HCT116 (cell line): ENCODE measurements at regions not wholly inside any gene's neighbourhood (a gene's known extent, or its start where the extent isn't known, plus 50 kb on each side); places are given as distances from the start of the nearest gene placed in this dataset.

Source experiments
- ATAC-seq: fragments of 200-7000 bp; cut with Tn5 transposase; 2 replicates; pipeline ENCODE4 v1.9.1; 2020; ENCODE audit warnings: mild to moderate bottlenecking, moderate library complexity
- BruUV-seq: library from RNA; stranded (reverse); fragments of 400-500 nt; replicated peaks from 2 replicates; lab custom pipeline; 2021; lab: Mats Ljungman, UMichigan
- CTCF ChIA-PET: fragments of 300-600 bp; sonication (Branson Sonifier 250); formaldehyde crosslinking; loops from one replicate; lab custom pipeline; 2021; ENCODE audit warnings: antibody characterized with exemption; lab: Charles Lee
- POLR2A ChIA-PET: fragments of 300-600, 350-600 bp; sonication (Branson Sonifier 250); formaldehyde crosslinking; loops from one replicate; lab custom pipeline; 2021; ENCODE audit warnings: antibody characterized with exemption; lab: Charles Lee
- RAD21 ChIA-PET, 2 experiments: fragments of 300-600 bp; sonication (Branson Sonifier 250); formaldehyde crosslinking; loops; one replicate each; lab custom pipeline; 2023; ENCODE audit warnings: low total read pairs in 2 of 2; ENCODE audit not compliant: uncharacterized antibody in 2 of 2, unreplicated experiment in 2 of 2, low non-redundant PET in 1 of 2; lab: Charles Lee
- DNase-seq: peaks from one replicate; pipeline ENCODE4 v3.0.0-alpha.2; 2010; ENCODE audit warnings: low read depth, low spot score
- H2AFZ ChIP-seq: fragments of 200-600 bp; shearing (Covaris generic), sonication (generic); 2 replicates; pipeline ENCODE4 v1.6.1; 2017; ENCODE audit warnings: low read depth, mixed run types, mixed read lengths, antibody characterized with exemption, low read length; ENCODE audit not compliant: poor library complexity, severe bottlenecking
- H3K27ac ChIP-seq: 2 replicates; pipeline ENCODE4 v1.5.1; 2012; ENCODE audit warnings: low read depth, low read length
- H3K27me3 ChIP-seq: fragments of 200-600 bp; sonication (generic); 2 replicates; pipeline ENCODE4 v1.6.1; 2016; ENCODE audit warnings: mixed run types, low read length, mixed read lengths; ENCODE audit not compliant: insufficient read depth
- H3K36me3 ChIP-seq, 2 experiments: fragments of 200-500 bp in 1 of 2; fragments of 200-600 bp in 1 of 2; sonication (Bioruptor generic) in 1 of 2; sonication (generic) in 1 of 2; 2 replicates each; pipeline versions ENCODE4 v1.5.1 to v1.6.1; 2014 to 2016; ENCODE audit warnings: low read length in 2 of 2, inconsistent platforms in 1 of 2, mixed read lengths in 1 of 2, mixed run types in 1 of 2; ENCODE audit not compliant: insufficient read depth in 2 of 2, control insufficient read depth in 1 of 2
- H3K4me1 ChIP-seq, 2 experiments: fragments of 200-600 bp in 1 of 2; sonication (generic) in 1 of 2; 2 replicates each; pipeline versions ENCODE4 v1.5.1 to v1.6.1; 2012 to 2017; ENCODE audit warnings: low read length in 2 of 2, inconsistent platforms in 1 of 2, mild to moderate bottlenecking in 1 of 2, mixed read lengths in 1 of 2, mixed run types in 1 of 2, moderate library complexity in 1 of 2; ENCODE audit not compliant: insufficient read depth in 2 of 2, control insufficient read depth in 1 of 2
- H3K4me2 ChIP-seq: fragments of 200-600 bp; sonication (generic); 2 replicates; pipeline ENCODE4 v1.6.1; 2017; ENCODE audit warnings: mixed run types, low read length, mixed read lengths
- H3K4me3 ChIP-seq, 2 experiments: fragments of 200-600 bp in 1 of 2; sonication (generic) in 1 of 2; replicated peaks in 1 of 2; 2 replicates each; pipeline ENCODE4 v1.5.1; 2011 to 2016; ENCODE audit warnings: low read length in 2 of 2, control low read depth in 1 of 2, low read depth in 1 of 2, mild to moderate bottlenecking in 1 of 2, mixed read lengths in 1 of 2, mixed run types in 1 of 2
- H3K79me2 ChIP-seq: fragments of 200-600 bp; sonication (generic); 2 replicates; pipeline ENCODE4 v1.6.1; 2017; ENCODE audit warnings: mild to moderate bottlenecking, mixed run types, low read length, moderate library complexity, mixed read lengths; ENCODE audit not compliant: insufficient read depth
- H3K9ac ChIP-seq: fragments of 200-600 bp; sonication (generic); 2 replicates; pipeline ENCODE4 v1.6.1; 2016; ENCODE audit warnings: low read length, mixed read lengths
- H3K9me2 ChIP-seq: fragments of 200-600 bp; sonication (generic), shearing (Covaris generic); 2 replicates; pipeline ENCODE4 v1.6.1; 2017; ENCODE audit warnings: mixed run types, mild to moderate bottlenecking, moderate library complexity; ENCODE audit not compliant: insufficient read depth
- H3K9me3 ChIP-seq, 2 experiments: fragments of 200-500 bp in 1 of 2; fragments of 200-600 bp in 1 of 2; sonication (Bioruptor generic) in 1 of 2; sonication (generic) in 1 of 2; 2 replicates each; pipeline ENCODE4 v1.6.1; 2014 to 2017; ENCODE audit warnings: low read length in 2 of 2, mixed read lengths in 2 of 2, inconsistent platforms in 1 of 2, low read depth in 1 of 2, mild to moderate bottlenecking in 1 of 2, mixed run types in 1 of 2, moderate library complexity in 1 of 2; ENCODE audit not compliant: control insufficient read depth in 1 of 2, insufficient read depth in 1 of 2
- H4K20me1 ChIP-seq: fragments of 200-600 bp; sonication (generic), shearing (Covaris generic); 2 replicates; pipeline ENCODE4 v1.6.1; 2017; ENCODE audit warnings: mixed run types, mild to moderate bottlenecking, moderate library complexity; ENCODE audit not compliant: insufficient read depth
- ATF3 ChIP-seq: IDR thresholded peaks from 2 replicates; pipeline ENCODE4 v1.6.1; 2012
- CTCF ChIP-seq, 3 experiments: fragments of 200-600 bp in 1 of 3; sonication (generic) in 1 of 3; IDR thresholded peaks in 2 of 3; conservative IDR thresholded peaks in 1 of 3; 2 replicates each; pipeline ENCODE4 v1.5.1; 2012 to 2017; ENCODE audit warnings: low read depth in 2 of 3, low read length in 2 of 3, antibody characterized with exemption in 1 of 3, borderline replicate concordance in 1 of 3, control low read depth in 1 of 3, mild to moderate bottlenecking in 1 of 3, mixed read lengths in 1 of 3, mixed run types in 1 of 3, moderate library complexity in 1 of 3; ENCODE audit not compliant: insufficient read depth in 1 of 3
- EGR1 ChIP-seq: IDR thresholded peaks from 2 replicates; pipeline ENCODE4 v1.6.1; 2012; ENCODE audit warnings: low read depth
- ELF1 ChIP-seq: IDR thresholded peaks from 2 replicates; pipeline ENCODE4 v1.6.1; 2012; ENCODE audit warnings: low read depth, borderline replicate concordance
- EZH2 ChIP-seq: fragments of 200-600 bp; sonication (generic); IDR thresholded peaks from 2 replicates; pipeline ENCODE4 v1.6.1; 2017; ENCODE audit warnings: antibody characterized with exemption, mixed run types
- EZH2phosphoT487 ChIP-seq: fragments of 200-600 bp; IDR thresholded peaks from 2 replicates; pipeline ENCODE4 v1.6.1; 2018; ENCODE audit warnings: antibody characterized with exemption, borderline replicate concordance
- FOSL1 ChIP-seq: IDR thresholded peaks from 2 replicates; pipeline ENCODE4 v1.6.1; 2012; ENCODE audit warnings: low read depth
- MAX ChIP-seq: IDR thresholded peaks from 2 replicates; pipeline ENCODE4 v1.6.1; 2012
- POLR2AphosphoS5 ChIP-seq: IDR thresholded peaks from 2 replicates; pipeline ENCODE4 v1.6.1; 2011; ENCODE audit warnings: mild to moderate bottlenecking, low read depth, low read length, moderate library complexity
- RAD21 ChIP-seq: IDR thresholded peaks from 2 replicates; pipeline ENCODE4 v1.6.1; 2012; ENCODE audit warnings: low read depth, mild to moderate bottlenecking
- REST ChIP-seq: IDR thresholded peaks from 2 replicates; pipeline ENCODE4 v1.6.1; 2012; ENCODE audit warnings: low read depth
- SIN3A ChIP-seq: IDR thresholded peaks from 2 replicates; pipeline ENCODE4 v1.6.1; 2012; ENCODE audit warnings: low read depth
- SRF ChIP-seq: IDR thresholded peaks from 2 replicates; pipeline ENCODE4 v1.6.1; 2012; ENCODE audit warnings: low read depth
- TCF7L2 ChIP-seq: IDR thresholded peaks from 2 replicates; pipeline ENCODE4 v1.7.0; 2011; ENCODE audit warnings: borderline replicate concordance, inconsistent platforms; ENCODE audit not compliant: insufficient read depth, insufficient read length; ENCODE audit errors: extremely low read depth
- YY1 ChIP-seq: IDR thresholded peaks from 2 replicates; pipeline ENCODE4 v1.6.1; 2011; ENCODE audit warnings: low read length, low read depth, moderate library complexity, mild to moderate bottlenecking; ENCODE audit not compliant: insufficient replicate concordance; ENCODE audit errors: extremely low read depth
- ZBTB33 ChIP-seq: IDR thresholded peaks from 2 replicates; pipeline ENCODE4 v1.6.1; 2011; ENCODE audit warnings: mild to moderate bottlenecking, low read length, moderate library complexity; ENCODE audit not compliant: insufficient replicate concordance; ENCODE audit errors: extremely low read depth
- ZFX ChIP-seq: fragments of 450-650 bp; IDR thresholded peaks from 2 replicates; pipeline ENCODE4 v1.6.1; 2017
- ZNF274 ChIP-seq: fragments of 200-500 bp; sonication (Bioruptor generic); IDR thresholded peaks from 2 replicates; pipeline ENCODE4 v1.6.1; 2014; ENCODE audit warnings: mild to moderate bottlenecking, low read depth, low read length, inconsistent platforms
- intact Hi-C: fragments of 100-400 bp; cut with micrococcal nuclease; formaldehyde crosslinking; loops from 2 replicates; pipeline ENCODE4 v1.10.0; 2022

GRCh38 chr18:77973745-77974144 is 724.1 kb downstream of the GALR1 start:
- intact Hi-C loops, result no loop called here

More at GRCh38 chr18:77973745-77974144, 724.1 kb downstream of the GALR1 start:
- Histone ChIP-seq H2AFZ (no peak overlapping the region), H3K27me3 (no peaks in the 10 kb centered on the region), H3K4me3 (no peak overlapping the region), H4K20me1 (no peaks in the 10 kb centered on the region), H3K36me3 (no peaks in the 10 kb centered on the region), H3K4me1 (no peaks in the 10 kb centered on the region), H3K27ac (no peak overlapping the region), H3K4me2 (no peak overlapping the region), H3K9ac (no peak overlapping the region), H3K9me2 (no peaks in the 10 kb centered on the region), H3K9me3 (peaks cover 3 to 9% of the 10 kb centered on the region in 2 experiments; a peak in 2 of 4 replicates), H3K79me2 (no peaks in the 10 kb centered on the region)
- DNase-seq (no peak), ATAC-seq (no peak)
- POLR2A ChIA-PET, result no interaction called here
- no TSS peak for BruUV-seq
- CTCF ChIA-PET, result no interaction called here
- RAD21 ChIA-PET, result no interaction called here
- no peak for TF ChIP-seq ELF1
- TF ChIP-seq ZNF274, result no peak
- no peak for TF ChIP-seq FOSL1
- no peak for TF ChIP-seq ATF3
- TF ChIP-seq SRF, result no peak
- no peak for TF ChIP-seq ZFX
- TF ChIP-seq EZH2phosphoT487, result no peak
- TF ChIP-seq TCF7L2, result no peak
- TF ChIP-seq POLR2AphosphoS5, result no peak
- TF ChIP-seq RAD21, result no peak
- no peak for TF ChIP-seq REST
- TF ChIP-seq CTCF (IDR thresholded peaks at IDR 0.05 in 2 of 3, conservative IDR thresholded peaks at IDR 0.05 in 1 of 3; ENCODE audit: borderline replicate concordance in 1 of 3, insufficient read depth in 1 of 3, low read depth in 2 of 3, low read length in 2 of 3), result no peak
- TF ChIP-seq ZBTB33, result no peak
- TF ChIP-seq YY1, result no peak
- no peak for TF ChIP-seq EZH2
- no peak for TF ChIP-seq SIN3A
- no peak for TF ChIP-seq MAX
- no peak for TF ChIP-seq EGR1
